HG03103 (cell line): ENCODE measurements at regions not wholly inside any gene's neighbourhood (a gene's known extent, or its start where the extent isn't known, plus 50 kb on each side); places are given as distances from the start of the nearest gene placed in this dataset.

Experiments used
- ATAC-seq: cut with Tn5 transposase; IDR thresholded peaks from one replicate; pipeline ENCODE4 v1.9.1; 2021; ENCODE audit warnings: low read depth; ENCODE audit not compliant: unreplicated experiment

GRCh38 chr2:35409762-35410161 lies 945.8 kb upstream of the CRIM1 start:
- ATAC-seq, result no peak

- no peak for ATAC-seq
Measured at GRCh38 chr2:35408320-35408719, 947.3 kb upstream of the CRIM1 start.

- ATAC-seq, result no peak
Measured at GRCh38 chr2:35391736-35392442, 963.7 kb upstream of the CRIM1 start.

- ATAC-seq, result no peak
Measured at GRCh38 chr2:35378791-35379190, 976.8 kb upstream of the CRIM1 start.

GRCh38 chr2:35374845-35375244 lies 980.7 kb upstream of the CRIM1 start:
- no peak for ATAC-seq

GRCh38 chr2:35365859-35366258 lies 989.7 kb upstream of the CRIM1 start:
- no peak for ATAC-seq

- no peak for ATAC-seq
Measured at GRCh38 chr2:35356332-35356731, 999.2 kb upstream of the CRIM1 start.

- ATAC-seq, result no peak
Measured at GRCh38 chr2:35355056-35355455, 1000.5 kb upstream of the CRIM1 start.

- no peak for ATAC-seq
Measured at GRCh38 chr2:35347561-35347960, 1008.0 kb upstream of the CRIM1 start.

GRCh38 chr2:35343135-35343534 lies 1012.4 kb upstream of the CRIM1 start:
- no peak for ATAC-seq

- ATAC-seq, result no peak
Measured at GRCh38 chr2:35339211-35339610, 1016.4 kb upstream of the CRIM1 start.

- ATAC-seq, result no peak
Measured at GRCh38 chr2:35337922-35338321, 1017.7 kb upstream of the CRIM1 start.

GRCh38 chr2:35314049-35314448 lies 1041.5 kb upstream of the CRIM1 start:
- ATAC-seq, result no peak

GRCh38 chr2:35301369-35301768 lies 1054.2 kb upstream of the CRIM1 start:
- ATAC-seq, result no peak

- ATAC-seq, result no peak
Measured at GRCh38 chr2:35298493-35298892, 1057.1 kb upstream of the CRIM1 start.

- no peak for ATAC-seq
Measured at GRCh38 chr2:35297403-35297802, 1058.2 kb upstream of the CRIM1 start.

GRCh38 chr2:35294636-35295263 lies 1060.8 kb upstream of the CRIM1 start:
- ATAC-seq, result no peak

GRCh38 chr2:35293261-35293660 lies 1062.3 kb upstream of the CRIM1 start:
- ATAC-seq, result no peak

- ATAC-seq, result no peak
Measured at GRCh38 chr2:35292199-35292598, 1063.4 kb upstream of the CRIM1 start.

- no peak for ATAC-seq
Measured at GRCh38 chr2:35281702-35282101, 1073.9 kb upstream of the CRIM1 start.

GRCh38 chr2:35255826-35256225 lies 1099.8 kb upstream of the CRIM1 start:
- no peak for ATAC-seq

GRCh38 chr2:35251156-35251555 lies 1104.4 kb upstream of the CRIM1 start:
- ATAC-seq, result no peak
